SU-DHL-6 (cell line): ENCODE measurements at regions not wholly inside any gene's neighbourhood (a gene's known extent, or its start where the extent isn't known, plus 50 kb on each side); places are given as distances from the start of the nearest gene placed in this dataset.

ENCODE experiments used
- EZH2phosphoT487 ChIP-seq: fragments of 200-600 bp; sonication (generic), shearing (Covaris generic); conservative IDR thresholded peaks from 2 replicates; pipeline ENCODE4 v1.6.1; 2018; ENCODE audit warnings: mild to moderate bottlenecking, antibody characterized with exemption, low read length, moderate library complexity, mixed read lengths
- TF ChIP-seq, protein P1 (sequence below): fragments of 200-600 bp; sonication (generic); IDR thresholded peaks from one replicate; pipeline ENCODE4 v1.5.1; 2017; ENCODE audit warnings: antibody characterized with exemption, mild to moderate bottlenecking, low read length, moderate library complexity; ENCODE audit not compliant: insufficient read depth, poor library complexity, severe bottlenecking

DNA sequence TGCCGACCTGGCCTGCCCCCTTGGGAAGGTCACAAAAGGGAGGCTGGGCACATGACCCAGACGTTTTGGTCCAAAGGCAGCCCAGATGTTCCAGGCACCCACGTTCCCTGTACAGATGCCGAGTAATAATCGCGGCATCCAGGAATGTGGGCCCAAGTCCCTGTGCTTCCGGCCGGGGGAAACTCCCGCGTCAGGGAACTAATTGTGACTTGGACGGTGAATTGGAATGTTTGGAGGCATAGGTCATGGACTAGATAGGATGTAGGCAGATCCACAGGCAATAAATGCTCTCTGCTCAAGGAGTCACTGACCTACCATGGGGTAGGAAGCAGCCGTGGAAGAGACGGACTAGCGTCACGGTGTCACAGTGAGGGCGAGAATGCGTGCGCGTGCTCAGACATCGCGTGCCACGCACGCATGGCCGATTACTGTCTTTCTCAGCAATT lies 178.4 kb downstream of the DUSP10 start:
- TF ChIP-seq, protein P1, sequence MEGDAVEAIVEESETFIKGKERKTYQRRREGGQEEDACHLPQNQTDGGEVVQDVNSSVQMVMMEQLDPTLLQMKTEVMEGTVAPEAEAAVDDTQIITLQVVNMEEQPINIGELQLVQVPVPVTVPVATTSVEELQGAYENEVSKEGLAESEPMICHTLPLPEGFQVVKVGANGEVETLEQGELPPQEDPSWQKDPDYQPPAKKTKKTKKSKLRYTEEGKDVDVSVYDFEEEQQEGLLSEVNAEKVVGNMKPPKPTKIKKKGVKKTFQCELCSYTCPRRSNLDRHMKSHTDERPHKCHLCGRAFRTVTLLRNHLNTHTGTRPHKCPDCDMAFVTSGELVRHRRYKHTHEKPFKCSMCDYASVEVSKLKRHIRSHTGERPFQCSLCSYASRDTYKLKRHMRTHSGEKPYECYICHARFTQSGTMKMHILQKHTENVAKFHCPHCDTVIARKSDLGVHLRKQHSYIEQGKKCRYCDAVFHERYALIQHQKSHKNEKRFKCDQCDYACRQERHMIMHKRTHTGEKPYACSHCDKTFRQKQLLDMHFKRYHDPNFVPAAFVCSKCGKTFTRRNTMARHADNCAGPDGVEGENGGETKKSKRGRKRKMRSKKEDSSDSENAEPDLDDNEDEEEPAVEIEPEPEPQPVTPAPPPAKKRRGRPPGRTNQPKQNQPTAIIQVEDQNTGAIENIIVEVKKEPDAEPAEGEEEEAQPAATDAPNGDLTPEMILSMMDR: no peak
- no peak for TF ChIP-seq EZH2phosphoT487
